ENCODE measurements at regions not wholly inside any gene's neighbourhood (a gene's known extent, or its start where the extent isn't known, plus 50 kb on each side); places are given as distances from the start of the nearest gene placed in this dataset.

- no peak overlapping the region for H3K4me3 ChIP-seq (ENCODE audit: low read depth, low read length)
- DNase-seq (ENCODE audit: low read depth), result no peak
- no peak for TF ChIP-seq POLR2A (IDR thresholded peaks at IDR 0.05; ENCODE audit: extremely low read depth, insufficient read length)
Measured at GRCh38 chr2:78070693-78071092, 548.5 kb upstream of the LRRTM4 start.

- TF ChIP-seq MAX (IDR thresholded peaks at IDR 0.05; ENCODE audit: low read depth, low read length), result no peak
- no peak for TF ChIP-seq POLR2A (IDR thresholded peaks at IDR 0.05; ENCODE audit: extremely low read depth, insufficient read length)
- no peak for TF ChIP-seq CTCF (IDR thresholded peaks at IDR 0.05; ENCODE audit: low read depth, low read length)
- TF ChIP-seq MYC (IDR thresholded peaks at IDR 0.05; ENCODE audit: low read depth, low read length), result no peak
- no peak overlapping the region for H3K4me3 ChIP-seq (ENCODE audit: low read depth, low read length)
- no peak for DNase-seq (ENCODE audit: low read depth)
Measured at GRCh38 chr2:78077633-78078032, 555.5 kb upstream of the LRRTM4 start.

- H3K4me3 ChIP-seq (ENCODE audit: low read depth, low read length), result no peak overlapping the region
- TF ChIP-seq CTCF (IDR thresholded peaks at IDR 0.05; ENCODE audit: low read depth, low read length) (no peak), MAX (IDR thresholded peaks at IDR 0.05; ENCODE audit: low read depth, low read length) (no peak), MYC (IDR thresholded peaks at IDR 0.05; ENCODE audit: low read depth, low read length) (no peak), POLR2A (IDR thresholded peaks at IDR 0.05; ENCODE audit: extremely low read depth, insufficient read length) (no peak)
- no peak for DNase-seq (ENCODE audit: low read depth)
Measured at GRCh38 chr2:78082555-78082954, 560.4 kb upstream of the LRRTM4 start.

GRCh38 chr2:78093436-78093835 lies 571.3 kb upstream of the LRRTM4 start:
- DNase-seq (ENCODE audit: low read depth), result no peak
- no peak overlapping the region for H3K4me3 ChIP-seq (ENCODE audit: low read depth, low read length)
- TF ChIP-seq MYC (IDR thresholded peaks at IDR 0.05; ENCODE audit: low read depth, low read length), result no peak
- TF ChIP-seq MAX (IDR thresholded peaks at IDR 0.05; ENCODE audit: low read depth, low read length), result no peak
- no peak for TF ChIP-seq CTCF (IDR thresholded peaks at IDR 0.05; ENCODE audit: low read depth, low read length)
- TF ChIP-seq POLR2A (IDR thresholded peaks at IDR 0.05; ENCODE audit: extremely low read depth, insufficient read length), result no peak

GRCh38 chr2:78109272-78109671 lies 587.1 kb upstream of the LRRTM4 start:
- no peak for TF ChIP-seq CTCF (IDR thresholded peaks at IDR 0.05; ENCODE audit: low read depth, low read length)
- TF ChIP-seq POLR2A (IDR thresholded peaks at IDR 0.05; ENCODE audit: extremely low read depth, insufficient read length), result no peak
- no peak for TF ChIP-seq MAX (IDR thresholded peaks at IDR 0.05; ENCODE audit: low read depth, low read length)
- no peak for TF ChIP-seq MYC (IDR thresholded peaks at IDR 0.05; ENCODE audit: low read depth, low read length)
- H3K4me3 ChIP-seq (ENCODE audit: low read depth, low read length), result no peak overlapping the region
- no peak for DNase-seq (ENCODE audit: low read depth)

GRCh38 chr2:78115291-78115690 lies 593.1 kb upstream of the LRRTM4 start:
- DNase-seq (ENCODE audit: low read depth), result no peak
- no peak overlapping the region for H3K4me3 ChIP-seq (ENCODE audit: low read depth, low read length)
- no peak for TF ChIP-seq CTCF (IDR thresholded peaks at IDR 0.05; ENCODE audit: low read depth, low read length)
- no peak for TF ChIP-seq MYC (IDR thresholded peaks at IDR 0.05; ENCODE audit: low read depth, low read length)
- TF ChIP-seq POLR2A (IDR thresholded peaks at IDR 0.05; ENCODE audit: extremely low read depth, insufficient read length), result no peak
- no peak for TF ChIP-seq MAX (IDR thresholded peaks at IDR 0.05; ENCODE audit: low read depth, low read length)

Measured in NB4 (cell line).